ENCODE measurements at regions not wholly inside any gene's neighbourhood (a gene's known extent, or its start where the extent isn't known, plus 50 kb on each side); places are given as distances from the start of the nearest gene placed in this dataset.
"Not testable (repeated sequence)": the region's sequence is repeated elsewhere in the genome, so short reads cannot be mapped to it uniquely, and the experiment has no call there.

GRCh38 chr9:20256284-20256948, 365.9 kb downstream of the MLLT3 start:
- H3K9me3 Mint-ChIP-seq, result peaks cover 14% of the 10 kb centered on the region
- peaks cover 21% of the 10 kb centered on the region for H3K4me1 Mint-ChIP-seq
- H3K27ac Mint-ChIP-seq, result peak overlapping the region; percentile 4
- H3K27me3 Mint-ChIP-seq, result no peaks in the 10 kb centered on the region
- no peak overlapping the region for H3K4me3 Mint-ChIP-seq
- intact Hi-C loops (cut with micrococcal nuclease), result loop anchor here (10.0 kb wide), 1 partner anchor 178 kb away; no protein-coding TSS in a partner anchor
- H3K36me3 Mint-ChIP-seq (ENCODE audit: low read depth), result no peaks in the 10 kb centered on the region
- peak; percentile 67 for DNase-seq

- peaks cover 17% of the 10 kb centered on the region for H3K9me3 Mint-ChIP-seq
Observed at GRCh38 chr9:20255052-20255451, 367.2 kb downstream of the MLLT3 start.

DNA sequence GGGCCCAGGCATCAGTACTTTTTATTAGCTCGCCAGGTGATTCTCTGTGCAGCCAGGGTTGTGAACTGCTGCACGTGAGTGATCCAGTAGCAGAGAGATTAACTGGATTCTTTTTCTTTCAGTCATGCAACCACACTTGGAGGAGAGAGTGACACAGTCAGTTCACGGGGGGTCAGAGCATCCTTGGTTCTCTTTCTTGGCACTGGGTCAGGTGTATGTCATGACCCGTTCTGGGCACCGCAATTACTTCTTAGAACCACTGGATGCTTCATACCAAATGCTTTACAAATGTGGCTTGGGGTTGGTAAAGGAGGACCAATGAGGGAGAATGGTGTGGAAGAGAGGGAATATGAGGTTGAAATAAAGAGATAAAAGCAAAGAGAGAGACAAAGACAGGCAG, 368.7 kb downstream of the MLLT3 start:
- peaks cover 16% of the 10 kb centered on the region for H3K9me3 Mint-ChIP-seq
- intact Hi-C loops (cut with micrococcal nuclease), result loop anchor here (10.0 kb wide), 1 partner anchor 181 kb away; no protein-coding TSS in a partner anchor
- H3K4me3 Mint-ChIP-seq, result no peak overlapping the region
- H3K27me3 Mint-ChIP-seq, result no peaks in the 10 kb centered on the region
- no peak for DNase-seq
- peaks cover 3% of the 10 kb centered on the region for H3K36me3 Mint-ChIP-seq (ENCODE audit: low read depth)
- peaks cover 21% of the 10 kb centered on the region for H3K4me1 Mint-ChIP-seq
- H3K27ac Mint-ChIP-seq, result no peak overlapping the region

More at GRCh38 chr9:20255052-20255451, 367.2 kb downstream of the MLLT3 start:
- Mint-ChIP-seq H3K4me1 (peaks cover 21% of the 10 kb centered on the region), H3K4me3 (no peak overlapping the region), H3K27ac (no peak overlapping the region), H3K36me3 (ENCODE audit: low read depth) (no peaks in the 10 kb centered on the region), H3K27me3 (no peaks in the 10 kb centered on the region)
- intact Hi-C loops (cut with micrococcal nuclease), result loop anchor here (10.0 kb wide), 1 partner anchor 180 kb away; no protein-coding TSS in a partner anchor
- DNase-seq, result no peak

DNA sequence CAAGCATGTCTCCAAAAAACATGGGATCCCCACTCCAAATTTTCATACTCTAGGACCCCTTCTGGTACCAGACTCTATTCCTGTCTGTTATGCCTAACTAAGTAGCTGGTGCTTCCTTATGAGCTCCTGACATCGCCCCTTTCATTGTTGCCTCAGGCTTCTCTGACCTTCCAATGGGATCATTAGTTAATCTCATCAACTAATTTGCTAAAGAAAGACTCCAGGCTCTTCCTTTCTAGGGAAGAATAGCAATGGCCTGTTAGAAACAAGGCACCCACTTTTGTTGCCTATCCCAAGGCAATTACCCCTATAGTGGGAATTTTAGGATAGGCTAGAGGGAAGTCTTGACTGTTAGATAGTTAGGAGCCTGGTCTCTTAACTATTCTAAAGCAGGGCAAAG, 369.5 kb downstream of the MLLT3 start:
- peaks cover 3% of the 10 kb centered on the region for H3K36me3 Mint-ChIP-seq (ENCODE audit: low read depth)
- no peak overlapping the region for H3K4me3 Mint-ChIP-seq
- DNase-seq, result no peak
- intact Hi-C loops (cut with micrococcal nuclease), result loop anchor here (10.0 kb wide), 1 partner anchor 182 kb away; no protein-coding TSS in a partner anchor
- H3K27me3 Mint-ChIP-seq, result no peaks in the 10 kb centered on the region
- H3K27ac Mint-ChIP-seq, result no peak overlapping the region
- peaks cover 23% of the 10 kb centered on the region for H3K9me3 Mint-ChIP-seq
- H3K4me1 Mint-ChIP-seq, result peaks cover 21% of the 10 kb centered on the region

GRCh38 chr9:20250791-20251190, 371.5 kb downstream of the MLLT3 start:
- peaks cover 3% of the 10 kb centered on the region for H3K36me3 Mint-ChIP-seq (ENCODE audit: low read depth)
- H3K9me3 Mint-ChIP-seq, result peaks cover 23% of the 10 kb centered on the region
- intact Hi-C loops (cut with micrococcal nuclease), result loop anchor here (10.0 kb wide), 1 partner anchor 184 kb away; no protein-coding TSS in a partner anchor
- no peaks in the 10 kb centered on the region for H3K27me3 Mint-ChIP-seq
- peaks cover 21% of the 10 kb centered on the region for H3K4me1 Mint-ChIP-seq
- DNase-seq, result no peak
- no peak overlapping the region for H3K27ac Mint-ChIP-seq
- no peak overlapping the region for H3K4me3 Mint-ChIP-seq

DNA sequence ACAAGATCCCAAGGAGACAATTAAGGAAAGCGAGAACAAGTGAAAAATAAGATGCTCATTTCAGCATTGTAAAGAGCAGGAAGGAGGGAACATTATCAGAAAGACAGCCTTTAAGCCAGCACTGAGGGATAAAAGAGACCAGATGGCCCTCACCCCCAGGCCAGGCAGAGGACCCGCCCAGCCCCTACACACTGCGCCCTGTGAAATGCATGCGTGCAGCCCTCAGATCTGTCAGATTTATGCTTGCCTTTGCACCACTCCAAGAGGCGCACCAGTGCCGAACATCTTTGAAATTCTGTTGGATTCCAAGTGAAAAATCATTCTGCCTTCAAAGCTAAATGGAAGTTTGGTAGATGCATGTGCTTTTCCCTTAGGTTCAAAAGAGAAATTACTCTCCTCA, 378.0 kb downstream of the MLLT3 start:
- Mint-ChIP-seq H3K4me1 (peaks cover 57% of the 10 kb centered on the region), H3K4me3 (no peak overlapping the region), H3K27me3 (no peaks in the 10 kb centered on the region), H3K36me3 (ENCODE audit: low read depth) (peaks cover 3% of the 10 kb centered on the region), H3K9me3 (peaks cover 15% of the 10 kb centered on the region), H3K27ac (no peak overlapping the region)
- DNase-seq, result no peak
- intact Hi-C loops (cut with micrococcal nuclease), result loop anchor here (5.0 to 10.0 kb wide), 2 partner anchors 311 to 378 kb away; partner anchors contain the start of gene MLLT3

- Mint-ChIP-seq H3K4me1 (peaks cover 57% of the 10 kb centered on the region), H3K27me3 (no peaks in the 10 kb centered on the region), H3K4me3 (no peak overlapping the region), H3K36me3 (ENCODE audit: low read depth) (peaks cover 1% of the 10 kb centered on the region), H3K9me3 (peaks cover 14% of the 10 kb centered on the region), H3K27ac (no peak overlapping the region)
- intact Hi-C loops (cut with micrococcal nuclease), result loop anchor here (1.0 to 10.0 kb wide), 6 partner anchors 35 to 378 kb away; partner anchors contain the start of gene MLLT3
- no peak for DNase-seq
Observed at GRCh38 chr9:20243841-20244240, 378.5 kb downstream of the MLLT3 start.

DNA sequence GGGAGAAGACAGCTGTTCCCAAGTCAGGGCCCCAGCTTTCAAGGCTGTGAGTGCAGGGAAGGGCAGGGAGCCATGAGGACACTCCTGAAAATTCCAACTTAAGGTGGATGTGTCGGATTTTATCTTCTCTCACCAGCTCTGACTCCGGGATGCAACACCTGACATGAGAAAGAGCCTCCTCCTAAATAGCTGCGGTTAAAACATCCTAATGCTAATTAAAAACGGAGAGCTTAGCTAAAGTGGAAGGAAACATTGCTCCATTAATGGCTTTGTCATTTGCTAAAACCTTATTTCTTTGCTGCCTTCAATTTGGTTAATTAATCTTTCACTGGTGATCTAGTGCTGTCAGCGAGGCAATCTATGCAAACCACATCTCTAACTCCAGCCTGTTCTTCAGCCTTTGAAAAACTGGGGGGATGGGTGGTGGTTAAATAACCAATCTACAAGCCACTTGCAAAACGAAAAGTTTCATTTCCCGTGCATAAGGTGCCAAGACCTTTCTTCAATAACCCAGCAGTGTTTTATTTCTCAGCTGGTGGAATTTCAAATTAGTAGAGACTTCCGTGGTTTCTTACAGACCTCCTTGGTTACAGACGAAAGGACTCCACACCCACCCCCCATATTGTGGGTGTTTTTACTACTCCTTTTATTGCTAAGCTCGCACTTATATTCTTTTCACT, 379.6 kb downstream of the MLLT3 start:
- intact Hi-C loops (cut with micrococcal nuclease), result loop anchor here (1.0 to 10.0 kb wide), 7 partner anchors 33 to 380 kb away; partner anchors contain the start of gene MLLT3
- peak; percentile 88 for DNase-seq
- Mint-ChIP-seq H3K4me3 (peak overlapping the region; percentile 77), H3K9me3 (peaks cover 4% of the 10 kb centered on the region), H3K4me1 (peaks cover 58% of the 10 kb centered on the region), H3K27me3 (no peaks in the 10 kb centered on the region), H3K27ac (peak overlapping the region; percentile 61), H3K36me3 (ENCODE audit: low read depth) (no peaks in the 10 kb centered on the region)

DNA sequence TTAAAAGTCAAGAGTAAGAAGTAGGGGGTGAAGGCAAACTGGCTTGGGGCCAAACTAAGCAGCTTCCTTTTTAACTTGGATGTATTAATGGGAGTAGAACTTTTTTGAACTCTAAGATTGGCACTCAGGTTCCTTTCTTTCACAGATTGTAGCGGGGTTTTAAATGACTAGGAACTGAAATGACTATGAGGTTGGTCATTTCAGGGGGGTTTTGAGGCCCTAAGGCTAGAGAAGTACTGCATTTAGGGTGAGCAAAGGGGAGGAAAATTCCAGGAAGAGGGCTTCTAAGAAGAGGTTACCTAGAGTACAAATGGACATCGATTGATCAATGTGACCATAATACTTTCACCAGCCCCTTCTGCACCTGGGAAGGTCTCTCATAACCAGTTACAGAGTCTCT, 381.8 kb downstream of the MLLT3 start:
- Mint-ChIP-seq H3K4me3 (no peak overlapping the region), H3K27me3 (no peaks in the 10 kb centered on the region)

GRCh38 chr9:20238921-20239320, 383.4 kb downstream of the MLLT3 start:
- DNase-seq, result no peak
- no peaks in the 10 kb centered on the region for H3K27me3 Mint-ChIP-seq
- intact Hi-C loops (cut with micrococcal nuclease), result no loop called here
- H3K9me3 Mint-ChIP-seq, result peaks cover 6% of the 10 kb centered on the region
- H3K36me3 Mint-ChIP-seq (ENCODE audit: low read depth), result peaks cover 4% of the 10 kb centered on the region
- peaks cover 49% of the 10 kb centered on the region for H3K4me1 Mint-ChIP-seq
- H3K4me3 Mint-ChIP-seq, result no peak overlapping the region
- H3K27ac Mint-ChIP-seq, result no peak overlapping the region

More for the DNA sequence above, 381.8 kb downstream of the MLLT3 start:
- H3K36me3 Mint-ChIP-seq (ENCODE audit: low read depth), result no peaks in the 10 kb centered on the region
- H3K9me3 Mint-ChIP-seq, result peaks cover 4% of the 10 kb centered on the region
- DNase-seq, result no peak
- H3K4me1 Mint-ChIP-seq, result peaks cover 57% of the 10 kb centered on the region
- intact Hi-C loops (cut with micrococcal nuclease), result loop anchor here (5.0 to 10.0 kb wide), 2 partner anchors 314 to 382 kb away; partner anchors contain the start of gene MLLT3
- H3K27ac Mint-ChIP-seq, result no peak overlapping the region

DNA sequence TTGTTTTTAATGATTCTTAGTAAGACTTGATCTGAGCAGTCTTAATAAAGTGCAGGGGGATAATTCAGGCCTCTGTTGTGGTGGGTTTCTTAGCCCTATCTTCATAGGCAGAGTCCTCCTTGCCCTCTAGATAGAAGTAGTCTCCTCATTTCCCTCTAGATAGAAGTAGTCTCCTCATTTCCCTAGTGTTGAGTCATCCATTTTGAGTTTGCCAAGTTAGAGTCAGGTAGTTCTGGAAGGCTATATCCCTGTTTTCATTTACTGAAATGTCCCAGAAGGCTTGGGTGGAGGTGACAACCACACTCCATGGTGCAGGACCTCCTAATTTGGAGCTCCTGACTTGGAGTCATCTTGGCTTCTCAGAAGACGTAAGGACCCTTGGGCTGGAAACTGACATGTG, 384.6 kb downstream of the MLLT3 start:
- H3K36me3 Mint-ChIP-seq (ENCODE audit: low read depth), result peaks cover 4% of the 10 kb centered on the region
- peaks cover 11% of the 10 kb centered on the region for H3K9me3 Mint-ChIP-seq
- no peak overlapping the region for H3K27ac Mint-ChIP-seq
- H3K4me3 Mint-ChIP-seq, result no peak overlapping the region
- intact Hi-C loops (cut with micrococcal nuclease), result no loop called here
- peaks cover 38% of the 10 kb centered on the region for H3K4me1 Mint-ChIP-seq
- no peak for DNase-seq
- peaks cover 1% of the 10 kb centered on the region for H3K27me3 Mint-ChIP-seq

- intact Hi-C loops (cut with micrococcal nuclease), result no loop called here
Observed at GRCh38 chr9:20236676-20237075, 385.6 kb downstream of the MLLT3 start.

DNA sequence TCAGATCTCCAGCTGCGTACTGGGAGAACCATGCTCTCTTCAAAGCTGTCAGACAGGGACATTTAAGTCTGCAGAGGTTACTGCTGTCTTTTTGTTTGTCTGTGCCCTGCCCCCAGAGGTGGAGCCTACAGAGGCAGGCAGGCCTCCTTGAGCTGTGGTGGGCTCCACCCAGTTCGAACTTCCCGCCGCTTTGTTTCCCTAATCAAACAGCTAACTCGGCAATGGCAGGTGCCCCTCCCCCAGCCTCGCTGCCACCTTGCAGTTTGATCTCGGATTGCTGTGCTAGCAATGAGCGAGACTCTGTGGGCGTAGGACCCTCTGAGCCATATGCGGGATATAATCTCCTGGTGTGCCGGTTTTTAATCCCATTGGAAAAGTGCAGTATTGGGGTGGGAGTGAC, 387.1 kb downstream of the MLLT3 start:
- H3K27ac Mint-ChIP-seq; H3K27me3 Mint-ChIP-seq; intact Hi-C loops (cut with micrococcal nuclease); DNase-seq; H3K4me3 Mint-ChIP-seq: not testable (repeated sequence)
- Mint-ChIP-seq H3K9me3 (peaks cover 28% of the 10 kb centered on the region), H3K4me1 (peaks cover 16% of the 10 kb centered on the region), H3K36me3 (ENCODE audit: low read depth) (peaks cover 10% of the 10 kb centered on the region)

More at GRCh38 chr9:20236676-20237075, 385.6 kb downstream of the MLLT3 start:
- H3K9me3 Mint-ChIP-seq, result peaks cover 17% of the 10 kb centered on the region
- no peak overlapping the region for H3K4me3 Mint-ChIP-seq
- no peak overlapping the region for H3K27ac Mint-ChIP-seq
- H3K27me3 Mint-ChIP-seq, result peaks cover 1% of the 10 kb centered on the region
- H3K4me1 Mint-ChIP-seq, result peaks cover 28% of the 10 kb centered on the region
- no peak for DNase-seq
- H3K36me3 Mint-ChIP-seq (ENCODE audit: low read depth), result peaks cover 6% of the 10 kb centered on the region

GRCh38 chr9:20228096-20228495, 394.2 kb downstream of the MLLT3 start:
- H3K27me3 Mint-ChIP-seq, result no peaks in the 10 kb centered on the region
- H3K4me3 Mint-ChIP-seq, result no peak overlapping the region
- peaks cover 32% of the 10 kb centered on the region for H3K9me3 Mint-ChIP-seq
- H3K36me3 Mint-ChIP-seq (ENCODE audit: low read depth), result peaks cover 6% of the 10 kb centered on the region
- intact Hi-C loops (cut with micrococcal nuclease), result no loop called here
- DNase-seq, result no peak
- no peak overlapping the region for H3K27ac Mint-ChIP-seq
- peaks cover 29% of the 10 kb centered on the region for H3K4me1 Mint-ChIP-seq
